Duodenal mucosa (tissue), 2 donors: ENCODE measurements at regions not wholly inside any gene's neighbourhood (a gene's known extent, or its start where the extent isn't known, plus 50 kb on each side); places are given as distances from the start of the nearest gene placed in this dataset.

Source experiments
- H3K27ac ChIP-seq: one replicate; pipeline ENCODE4 v1.7.0; 2013; ENCODE audit warnings: low read depth, low read length
- H3K27me3 ChIP-seq, 2 donors: one replicate each; pipeline ENCODE4 v1.7.0; 2013; ENCODE audit warnings: low read length in 2 of 2, control low read depth in 1 of 2; ENCODE audit not compliant: insufficient read depth in 2 of 2, control insufficient read depth in 1 of 2
- H3K36me3 ChIP-seq, 2 donors: one replicate each; pipeline ENCODE4 v1.7.0; 2013; ENCODE audit warnings: low read length in 2 of 2, control low read depth in 1 of 2; ENCODE audit not compliant: insufficient read depth in 2 of 2, control insufficient read depth in 1 of 2
- H3K4me1 ChIP-seq, 2 donors: one replicate each; pipeline ENCODE4 v1.7.0; 2013; ENCODE audit warnings: low read length in 2 of 2, control low read depth in 1 of 2; ENCODE audit not compliant: insufficient read depth in 2 of 2, control insufficient read depth in 1 of 2
- H3K4me3 ChIP-seq, 2 donors: one replicate each; pipeline ENCODE4 v1.7.0; 2013; ENCODE audit warnings: low read length in 2 of 2, low read depth in 1 of 2
- H3K9ac ChIP-seq, 2 donors: one replicate each; pipeline ENCODE4 v1.7.0; 2013; ENCODE audit warnings: low read length in 2 of 2, low read depth in 1 of 2
- H3K9me3 ChIP-seq, 2 donors: one replicate each; pipeline ENCODE4 v1.7.0; 2013; ENCODE audit warnings: low read length in 2 of 2, control low read depth in 1 of 2; ENCODE audit not compliant: control insufficient read depth in 1 of 2

DNA sequence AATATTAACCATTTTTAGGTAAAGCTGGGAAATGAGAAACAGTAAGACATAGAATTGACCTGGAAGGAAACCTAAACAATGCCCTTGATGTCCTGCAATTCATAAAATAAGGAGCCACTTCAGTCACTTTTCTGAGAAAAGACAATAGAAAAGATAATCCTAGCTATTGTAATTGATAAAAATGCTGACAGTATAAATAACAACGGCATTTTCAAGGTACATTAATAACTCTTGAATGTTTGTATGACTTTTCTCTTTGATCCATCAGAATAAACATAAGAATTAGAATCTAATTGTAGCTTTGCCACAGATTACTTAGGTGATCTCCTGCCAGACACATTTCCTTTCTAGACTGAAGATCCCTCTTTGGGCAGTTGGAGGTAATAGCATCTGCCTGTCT lies 719.5 kb downstream of the SLC4A3 start:
- H3K4me1 ChIP-seq, result no peaks in the 10 kb centered on the region
- H3K36me3 ChIP-seq, result no peaks in the 10 kb centered on the region
- H3K27ac ChIP-seq, result no peak overlapping the region
- no peaks in the 10 kb centered on the region for H3K27me3 ChIP-seq
- H3K9ac ChIP-seq, result no peak overlapping the region
- no peak overlapping the region for H3K4me3 ChIP-seq
- H3K9me3 ChIP-seq, result no peaks in the 10 kb centered on the region

GRCh38 chr2:220347626-220348025 lies 720.2 kb downstream of the SLC4A3 start:
- H3K4me1 ChIP-seq, result no peaks in the 10 kb centered on the region
- no peak overlapping the region for H3K27ac ChIP-seq
- no peaks in the 10 kb centered on the region for H3K9me3 ChIP-seq
- no peak overlapping the region for H3K4me3 ChIP-seq
- H3K9ac ChIP-seq, result no peak overlapping the region
- H3K27me3 ChIP-seq, result no peaks in the 10 kb centered on the region
- no peaks in the 10 kb centered on the region for H3K36me3 ChIP-seq

GRCh38 chr2:220348206-220348605 lies 720.8 kb downstream of the SLC4A3 start:
- Histone ChIP-seq H3K36me3 (no peaks in the 10 kb centered on the region), H3K4me3 (no peak overlapping the region)

GRCh38 chr2:220353897-220354296 lies 726.5 kb downstream of the SLC4A3 start:
- Histone ChIP-seq H3K27ac (no peak overlapping the region), H3K4me3 (no peak overlapping the region), H3K36me3 (no peaks in the 10 kb centered on the region), H3K4me1 (no peaks in the 10 kb centered on the region), H3K9ac (no peak overlapping the region), H3K27me3 (no peaks in the 10 kb centered on the region), H3K9me3 (no peaks in the 10 kb centered on the region)

More at GRCh38 chr2:220348206-220348605, 720.8 kb downstream of the SLC4A3 start:
- Histone ChIP-seq H3K4me1 (no peaks in the 10 kb centered on the region), H3K27me3 (no peaks in the 10 kb centered on the region), H3K9me3 (no peaks in the 10 kb centered on the region), H3K9ac (no peak overlapping the region), H3K27ac (no peak overlapping the region)

DNA sequence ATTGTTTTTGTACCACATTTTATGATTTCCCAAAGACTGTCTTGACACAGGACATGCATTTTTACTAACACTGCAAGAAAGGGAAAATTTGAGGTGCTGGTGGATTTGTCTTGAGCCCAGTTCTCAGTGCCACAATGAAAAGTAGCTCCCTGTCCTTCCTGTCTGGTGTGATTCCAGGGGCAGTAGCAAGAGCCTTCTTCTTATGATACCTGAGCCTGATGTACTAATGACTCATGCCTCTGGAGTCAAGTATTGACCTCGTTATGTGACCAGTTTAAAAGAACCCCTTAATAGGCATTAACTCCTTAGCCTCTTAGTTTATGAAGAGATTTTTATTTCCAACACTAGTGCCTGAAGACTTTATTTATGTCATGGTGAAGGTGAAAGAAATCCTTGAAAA lies 728.6 kb downstream of the SLC4A3 start:
- Histone ChIP-seq H3K9ac (no peak overlapping the region), H3K4me3 (no peak overlapping the region), H3K27ac (no peak overlapping the region), H3K27me3 (no peaks in the 10 kb centered on the region), H3K9me3 (no peaks in the 10 kb centered on the region), H3K4me1 (no peaks in the 10 kb centered on the region), H3K36me3 (no peaks in the 10 kb centered on the region)

DNA sequence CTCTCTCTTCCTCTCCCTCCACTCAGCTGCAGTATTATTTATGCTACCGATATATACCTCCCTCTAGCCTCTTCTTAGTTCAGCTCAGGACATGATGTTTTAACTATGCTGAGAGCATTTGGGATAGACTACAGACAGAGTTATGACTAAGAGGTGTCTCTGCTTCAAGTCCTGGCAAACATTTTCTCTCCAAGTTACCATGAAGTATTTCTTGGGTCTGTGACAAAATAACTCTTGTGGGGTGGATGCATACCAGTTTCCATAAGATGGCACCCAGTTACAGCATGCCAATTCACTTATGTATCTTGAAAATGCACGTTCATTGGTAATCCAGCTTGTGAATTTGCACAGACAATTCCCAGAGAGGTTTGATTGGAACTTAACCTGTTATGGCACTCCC lies 737.6 kb downstream of the SLC4A3 start:
- H3K9ac ChIP-seq, result no peak overlapping the region
- no peaks in the 10 kb centered on the region for H3K27me3 ChIP-seq
- no peaks in the 10 kb centered on the region for H3K4me1 ChIP-seq
- H3K9me3 ChIP-seq, result no peaks in the 10 kb centered on the region
- no peaks in the 10 kb centered on the region for H3K36me3 ChIP-seq
- H3K4me3 ChIP-seq, result no peak overlapping the region
- H3K27ac ChIP-seq, result no peak overlapping the region

- Histone ChIP-seq H3K4me1 (no peaks in the 10 kb centered on the region), H3K36me3 (no peaks in the 10 kb centered on the region), H3K9ac (no peak overlapping the region), H3K9me3 (no peaks in the 10 kb centered on the region), H3K4me3 (no peak overlapping the region), H3K27ac (no peak overlapping the region), H3K27me3 (no peaks in the 10 kb centered on the region)
Observed at GRCh38 chr2:220366765-220367164, 739.3 kb downstream of the SLC4A3 start.

DNA sequence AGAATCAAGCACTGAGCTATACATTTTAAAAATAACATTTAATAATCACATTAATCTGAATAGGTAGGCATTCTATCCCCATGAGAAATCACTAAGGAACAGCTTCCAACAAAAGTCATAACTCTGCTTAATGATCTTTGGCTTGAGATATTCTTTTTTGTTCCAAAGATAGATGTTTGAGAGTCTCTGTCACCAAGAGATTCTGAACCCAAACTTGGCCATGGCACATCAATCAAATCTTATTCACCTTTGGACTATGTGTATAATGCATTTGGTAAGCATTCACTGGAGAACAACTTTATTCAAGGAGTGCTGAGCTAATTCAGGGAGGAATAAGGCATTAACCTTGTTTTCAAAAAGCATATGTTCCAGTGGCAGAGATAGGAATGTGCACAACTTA lies 743.3 kb downstream of the SLC4A3 start:
- H3K9ac ChIP-seq, result no peak overlapping the region
- no peaks in the 10 kb centered on the region for H3K36me3 ChIP-seq
- no peaks in the 10 kb centered on the region for H3K4me1 ChIP-seq
- no peaks in the 10 kb centered on the region for H3K27me3 ChIP-seq
- H3K4me3 ChIP-seq, result no peak overlapping the region
- H3K9me3 ChIP-seq, result no peaks in the 10 kb centered on the region
- H3K27ac ChIP-seq, result no peak overlapping the region

DNA sequence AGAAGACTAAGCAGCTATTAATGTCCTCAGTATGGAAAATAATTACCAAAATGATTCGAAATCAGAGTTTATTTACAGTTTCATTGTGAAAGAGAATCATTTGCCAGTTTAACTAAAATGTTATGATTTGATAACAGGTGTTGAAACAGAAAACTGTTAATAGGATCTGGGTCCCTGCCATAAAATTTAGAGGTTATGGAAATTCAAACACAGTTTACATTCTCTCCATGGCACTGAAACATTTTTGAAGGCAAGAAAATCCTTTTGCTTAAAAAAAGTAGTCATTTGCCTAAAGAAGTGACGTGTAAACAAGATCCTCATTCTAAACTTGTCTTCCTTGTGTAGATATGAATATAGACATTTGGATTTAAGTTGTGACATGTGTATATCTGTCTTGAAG lies 743.8 kb downstream of the SLC4A3 start:
- Histone ChIP-seq H3K4me1 (no peaks in the 10 kb centered on the region), H3K9me3 (no peaks in the 10 kb centered on the region), H3K27me3 (no peaks in the 10 kb centered on the region)

DNA sequence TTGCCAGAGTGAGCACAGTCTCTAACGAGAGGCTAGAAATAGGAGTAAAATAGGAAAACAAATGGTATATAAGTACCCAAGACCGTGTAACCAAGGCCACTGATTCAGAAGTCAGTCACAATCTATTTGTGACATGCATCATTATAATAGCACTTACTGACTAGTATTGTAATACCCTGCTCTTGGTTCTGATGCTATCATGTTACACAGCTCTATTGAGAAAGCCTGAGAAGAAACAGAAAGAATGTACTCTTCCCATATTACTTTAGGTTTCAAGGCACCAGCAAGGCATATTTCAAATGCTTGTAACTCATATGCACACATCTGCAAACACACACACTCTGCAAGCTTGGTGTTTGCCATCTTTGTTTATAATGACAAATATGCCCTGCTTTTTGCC lies 746.4 kb downstream of the SLC4A3 start:
- no peaks in the 10 kb centered on the region for H3K36me3 ChIP-seq
- H3K4me3 ChIP-seq, result no peak overlapping the region
- no peaks in the 10 kb centered on the region for H3K27me3 ChIP-seq
- H3K4me1 ChIP-seq, result no peaks in the 10 kb centered on the region
- H3K27ac ChIP-seq, result no peak overlapping the region
- H3K9me3 ChIP-seq, result no peaks in the 10 kb centered on the region
- H3K9ac ChIP-seq, result no peak overlapping the region

More for the DNA sequence above, 743.8 kb downstream of the SLC4A3 start:
- Histone ChIP-seq H3K36me3 (no peaks in the 10 kb centered on the region), H3K9ac (no peak overlapping the region), H3K4me3 (no peak overlapping the region), H3K27ac (no peak overlapping the region)

GRCh38 chr2:220374282-220374681 lies 746.9 kb downstream of the SLC4A3 start:
- H3K4me1 ChIP-seq, result no peaks in the 10 kb centered on the region
- H3K27me3 ChIP-seq, result no peaks in the 10 kb centered on the region
- H3K36me3 ChIP-seq, result no peaks in the 10 kb centered on the region
- no peak overlapping the region for H3K27ac ChIP-seq
- H3K4me3 ChIP-seq, result no peak overlapping the region
- no peaks in the 10 kb centered on the region for H3K9me3 ChIP-seq
- no peak overlapping the region for H3K9ac ChIP-seq
